HG02840 (cell line): ENCODE measurements at regions not wholly inside any gene's neighbourhood (a gene's known extent, or its start where the extent isn't known, plus 50 kb on each side); places are given as distances from the start of the nearest gene placed in this dataset.

Experiments
- ATAC-seq: cut with Tn5 transposase; IDR thresholded peaks from one replicate; pipeline ENCODE4 v1.9.1; 2021; ENCODE audit warnings: mild to moderate bottlenecking, moderate library complexity, moderate number of reproducible peaks; ENCODE audit not compliant: unreplicated experiment, low FRiP score

- no peak for ATAC-seq
Measured at GRCh38 chr4:65139998-65140397, 530.3 kb downstream of the EPHA5 start.

GRCh38 chr4:65126200-65126599, 544.1 kb downstream of the EPHA5 start:
- no peak for ATAC-seq

GRCh38 chr4:65120287-65120686, 550.0 kb downstream of the EPHA5 start:
- no peak for ATAC-seq

- ATAC-seq = no peak
Measured at GRCh38 chr4:65102419-65102818, 567.9 kb downstream of the EPHA5 start.

DNA sequence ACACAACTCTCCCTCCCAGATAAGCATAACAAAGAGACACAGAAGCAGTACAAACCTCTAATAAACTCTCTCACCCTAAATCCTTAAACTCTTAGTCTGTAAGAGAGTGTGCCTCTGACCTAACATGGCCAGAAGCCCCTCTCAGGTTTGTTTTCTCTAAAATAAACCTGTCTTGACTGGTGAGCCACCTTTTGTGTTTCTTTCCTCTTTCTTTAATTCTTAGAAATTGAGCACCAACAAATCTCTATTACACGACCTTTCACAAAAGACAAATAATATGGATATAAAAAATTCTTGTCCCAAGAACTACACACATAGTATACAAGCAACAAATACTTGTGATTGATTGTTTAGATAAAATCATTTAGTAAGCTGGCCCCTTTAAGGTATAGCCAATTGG, 573.7 kb downstream of the EPHA5 start:
- ATAC-seq = no peak

DNA sequence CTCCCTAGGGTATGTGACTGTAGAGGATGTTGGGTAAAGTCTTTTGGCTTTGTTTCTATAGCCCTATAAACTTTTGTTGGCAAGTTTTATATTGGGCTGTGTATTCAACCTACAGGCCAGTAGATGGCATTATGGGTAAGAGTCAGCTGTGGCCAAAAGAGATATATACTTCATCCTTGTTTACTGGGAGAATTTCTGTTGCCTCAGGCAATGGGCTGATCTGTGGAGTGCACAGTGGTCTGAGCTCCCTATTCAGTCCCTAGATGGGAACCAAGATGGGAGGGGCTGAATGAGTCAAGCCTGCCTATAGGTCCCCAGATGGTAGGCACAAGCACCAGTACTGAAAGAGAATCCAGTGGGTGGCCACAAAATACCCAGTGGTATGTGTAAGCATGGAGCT, 580.6 kb downstream of the EPHA5 start:
- no peak for ATAC-seq

DNA sequence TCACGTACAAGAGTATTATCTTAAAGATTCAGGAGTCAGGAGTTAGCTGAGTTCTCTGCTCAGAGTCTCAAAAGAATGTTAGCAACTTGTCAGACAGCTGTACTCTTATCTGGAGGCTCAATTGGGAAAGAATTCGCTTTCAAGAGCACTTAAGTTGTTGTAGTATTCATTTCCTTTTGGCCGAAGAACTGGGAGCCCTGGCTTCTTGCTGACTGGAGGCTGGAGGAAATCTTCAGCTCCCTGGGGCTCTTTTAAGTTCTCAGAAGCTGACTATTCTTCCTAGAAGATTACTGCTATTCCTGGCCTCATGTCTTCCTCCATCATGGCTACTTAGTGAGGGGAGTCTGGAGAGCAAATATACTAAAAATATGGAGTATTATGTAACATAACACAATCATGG, 587.2 kb downstream of the EPHA5 start:
- no peak for ATAC-seq

DNA sequence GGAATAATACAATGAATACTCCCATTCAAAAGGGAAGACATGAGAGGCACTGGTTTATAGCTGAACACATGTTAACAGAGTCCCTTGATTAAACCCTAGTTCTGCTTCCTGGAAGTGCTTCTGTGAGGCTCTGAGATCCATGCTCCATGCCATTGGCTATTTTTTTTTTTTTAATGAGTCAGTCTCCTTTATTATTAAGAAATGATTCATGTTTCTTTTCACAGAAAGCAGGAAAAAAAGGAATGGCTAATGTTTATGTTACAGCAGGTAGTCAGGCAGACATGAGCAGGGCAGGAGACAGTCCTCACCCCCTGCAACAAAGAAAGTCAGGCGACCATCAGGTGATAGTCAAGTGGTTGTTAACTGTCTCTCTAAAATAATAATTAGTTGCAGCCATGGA, 598.7 kb downstream of the EPHA5 start:
- ATAC-seq = no peak

DNA sequence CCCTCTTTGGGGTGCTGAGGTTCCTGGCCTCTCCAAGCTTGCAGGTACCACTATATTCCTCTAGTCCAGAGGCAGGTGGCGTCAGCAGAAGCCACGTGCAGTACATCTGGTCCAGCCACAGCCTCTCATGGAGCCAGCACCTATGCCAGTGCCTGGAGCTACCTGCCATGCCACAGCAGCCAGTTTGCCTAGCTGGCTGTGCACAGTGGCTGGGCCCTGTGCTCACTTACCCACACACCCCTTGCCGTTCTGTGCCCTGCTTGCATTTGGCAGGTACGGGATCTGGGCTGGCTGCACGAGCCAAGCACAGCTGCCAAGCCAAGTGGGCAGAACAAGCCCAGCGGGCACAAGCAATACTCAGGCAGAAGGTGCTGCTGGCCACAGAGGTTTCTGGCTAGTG, 601.1 kb downstream of the EPHA5 start:
- no peak for ATAC-seq

GRCh38 chr4:65066106-65066505, 604.2 kb downstream of the EPHA5 start:
- ATAC-seq = no peak

- ATAC-seq = no peak
Measured at GRCh38 chr4:65063601-65064000, 606.7 kb downstream of the EPHA5 start.

DNA sequence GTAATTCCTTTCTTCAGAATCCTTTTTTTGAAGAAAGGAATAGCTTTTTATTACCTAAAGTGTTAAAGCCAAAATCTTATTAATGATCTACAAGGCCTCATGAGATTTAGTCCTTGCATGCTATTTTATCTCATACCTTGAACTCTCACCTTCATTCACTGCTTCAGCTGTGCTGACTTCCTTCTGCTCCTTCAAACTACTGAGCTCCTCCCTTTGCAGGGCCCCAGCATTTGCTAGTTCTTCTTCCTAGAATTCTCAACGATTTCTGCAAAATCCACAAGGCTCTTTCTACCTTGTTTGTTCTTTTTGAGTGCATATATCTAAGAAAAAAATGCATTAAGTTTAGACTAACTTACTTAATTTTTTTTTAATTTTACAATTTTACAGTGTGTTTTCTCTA, 619.5 kb downstream of the EPHA5 start:
- no peak for ATAC-seq

DNA sequence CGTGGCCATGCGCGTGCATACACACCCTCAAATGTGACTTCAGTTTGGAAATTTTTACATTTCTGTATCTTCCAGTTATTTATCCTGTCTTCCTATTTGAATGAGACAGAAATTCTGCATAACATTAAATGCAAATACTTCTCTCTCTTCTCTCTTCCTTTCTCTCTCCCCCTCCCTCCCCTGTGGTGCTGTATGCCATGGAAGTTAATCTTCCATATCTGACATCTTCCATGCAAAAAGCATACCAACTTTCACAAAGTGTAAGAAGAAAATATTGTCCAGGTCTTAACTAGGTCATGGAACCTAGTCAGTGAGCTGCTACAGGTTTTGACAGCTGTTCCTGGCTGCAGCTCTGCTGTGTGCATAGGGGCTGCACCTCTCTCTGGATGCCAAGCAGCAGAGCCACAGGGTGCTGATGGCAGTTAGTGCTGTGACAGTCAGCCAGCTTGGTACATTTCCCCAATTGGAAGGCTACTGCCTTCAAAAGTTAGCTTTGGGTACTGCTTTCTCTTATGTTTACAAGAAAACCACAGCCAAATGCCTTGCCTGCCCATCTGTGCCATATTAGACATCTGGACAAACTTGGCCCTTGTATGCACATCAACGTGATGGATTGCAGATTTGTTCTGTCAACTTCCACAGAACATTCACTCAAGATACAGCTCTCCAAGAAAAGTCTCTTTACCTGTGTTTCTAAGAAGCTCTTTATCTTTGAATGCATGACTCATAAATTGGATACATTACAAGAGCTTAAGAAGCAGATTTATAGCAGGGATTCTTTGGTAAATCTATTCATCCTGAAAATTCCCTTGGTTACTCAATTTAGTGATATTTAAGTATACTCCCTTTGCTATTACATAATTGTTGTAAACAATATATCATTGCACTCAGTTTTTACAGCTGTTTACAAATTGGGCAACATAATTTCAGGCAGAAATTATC, 623.8 kb downstream of the EPHA5 start:
- ATAC-seq = no peak

GRCh38 chr4:65033899-65034298, 624.6 kb upstream of the TECRL start:
- ATAC-seq = no peak

GRCh38 chr4:65028592-65028991, 619.3 kb upstream of the TECRL start:
- ATAC-seq = no peak

DNA sequence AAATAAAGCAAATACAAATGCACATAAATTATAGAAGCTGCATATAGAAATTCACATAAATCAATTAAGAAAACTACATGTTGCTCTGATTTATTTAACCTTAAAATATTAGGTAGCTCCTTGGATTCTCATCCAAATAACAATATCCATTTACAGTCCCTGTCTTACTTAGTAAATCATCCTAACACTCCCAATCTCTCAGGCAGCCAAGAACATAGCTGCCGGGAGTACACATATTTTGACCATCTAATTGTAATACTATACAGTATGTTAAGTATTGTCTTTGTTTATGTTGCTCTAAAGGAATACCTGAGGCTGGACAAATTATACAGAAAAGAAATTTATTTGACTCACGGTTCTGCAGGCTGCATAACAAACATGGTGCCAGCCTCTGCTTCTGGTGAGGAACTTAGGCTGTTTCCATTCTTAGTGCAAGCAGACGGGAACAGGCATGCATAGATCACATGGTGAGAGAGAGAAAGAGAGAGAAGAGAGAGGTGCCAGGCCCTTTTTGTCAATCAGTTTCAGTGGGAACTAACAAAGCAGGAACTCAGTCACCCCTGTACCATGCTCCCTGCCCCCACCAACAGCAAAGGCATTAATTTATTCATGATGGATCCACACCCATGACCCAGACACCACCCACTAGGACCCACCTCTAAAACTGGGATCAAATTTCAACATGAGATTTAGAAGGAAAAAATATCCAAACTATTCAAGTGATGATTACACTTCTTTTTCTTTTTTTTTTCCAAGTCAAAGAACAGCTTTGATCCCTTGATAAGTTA, 614.8 kb upstream of the TECRL start:
- no peak for ATAC-seq

- ATAC-seq = no peak
Measured at GRCh38 chr4:65023081-65023480, 613.8 kb upstream of the TECRL start.

DNA sequence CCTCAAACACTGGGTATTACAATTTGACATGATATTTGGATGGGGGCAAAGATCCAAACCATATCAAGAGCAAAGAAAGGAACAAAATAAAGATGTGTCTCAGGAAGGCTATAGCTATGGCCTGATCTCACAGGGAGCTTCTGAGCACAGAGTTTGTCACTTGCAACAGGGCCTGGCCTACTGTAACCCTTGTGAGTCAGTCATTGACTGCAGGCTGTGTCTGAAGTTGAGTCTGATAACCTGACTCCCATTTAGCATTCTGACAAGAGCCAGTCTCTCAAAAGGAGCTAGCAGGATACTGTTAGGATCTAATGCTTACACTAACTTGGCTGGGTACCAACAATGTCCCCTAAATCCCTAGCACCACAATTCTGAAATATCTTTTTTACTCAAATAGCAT, 612.5 kb upstream of the TECRL start:
- ATAC-seq = no peak

DNA sequence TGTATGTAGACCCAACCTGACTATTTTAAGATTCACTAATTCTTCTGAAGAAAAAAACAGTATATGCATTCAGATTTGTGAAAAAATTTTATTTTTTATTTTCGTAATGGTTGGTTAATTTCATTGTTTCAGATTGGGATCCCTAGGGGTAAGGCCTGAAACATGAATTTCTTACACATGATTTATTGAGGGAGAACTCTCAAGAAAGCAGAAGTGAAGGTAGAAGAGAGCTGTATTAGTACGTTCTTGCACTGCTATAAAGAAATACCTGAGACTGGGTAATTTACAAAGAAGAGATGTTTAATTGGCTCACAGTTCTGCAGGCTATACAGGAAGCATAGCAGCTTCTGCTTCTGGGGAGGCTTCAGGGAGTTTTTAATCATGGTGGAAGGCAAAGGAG, 611.9 kb upstream of the TECRL start:
- ATAC-seq = no peak

GRCh38 chr4:65019775-65020174, 610.5 kb upstream of the TECRL start:
- no peak for ATAC-seq

DNA sequence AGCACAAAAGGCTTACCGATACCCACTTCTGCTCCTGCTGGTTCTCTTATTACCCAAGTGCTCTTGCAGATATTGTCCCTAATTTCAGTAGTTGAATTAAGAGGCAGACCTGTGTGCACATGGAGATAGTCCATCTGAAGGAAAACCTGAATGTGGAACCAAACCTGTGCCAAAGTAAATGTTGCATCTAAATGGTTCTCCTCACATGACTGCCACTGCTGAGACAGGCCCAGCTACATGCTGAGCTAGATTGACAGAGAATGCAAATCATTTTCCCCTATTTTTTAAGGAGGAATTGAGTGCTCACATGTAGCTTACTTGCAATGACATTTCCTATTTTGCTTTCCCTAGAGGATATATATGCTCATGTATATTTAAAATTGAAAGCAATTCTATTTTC, 609.1 kb upstream of the TECRL start:
- no peak for ATAC-seq

GRCh38 chr4:65014078-65014477, 604.8 kb upstream of the TECRL start:
- no peak for ATAC-seq
